ENCODE measurements at regions not wholly inside any gene's neighbourhood (a gene's known extent, or its start where the extent isn't known, plus 50 kb on each side); places are given as distances from the start of the nearest gene placed in this dataset.
"Not testable (repeated sequence)": the region's sequence is repeated elsewhere in the genome, so short reads cannot be mapped to it uniquely, and the experiment has no call there.

- DNase-seq (no peak), ATAC-seq (ENCODE audit: poor library complexity) (no peak)
- intact Hi-C loops (cut with DNase I): no loop called here
These were observed 1183.7 kb downstream of the AACS start for GRCh38 chr12:126248871-126249403.

- ATAC-seq (ENCODE audit: poor library complexity): no peak
- intact Hi-C loops (cut with DNase I): no loop called here
- no peak for DNase-seq
These were observed 1193.0 kb downstream of the AACS start for GRCh38 chr12:126258190-126258589.

- DNase-seq (no peak), ATAC-seq (ENCODE audit: poor library complexity) (no peak)
These were observed 1197.6 kb downstream of the AACS start for GRCh38 chr12:126262829-126263228.

GRCh38 chr12:126268222-126268621, 1203.0 kb downstream of the AACS start:
- no peak for DNase-seq
- ATAC-seq (ENCODE audit: poor library complexity): no peak
- intact Hi-C loops (cut with DNase I): no loop called here

More at GRCh38 chr12:126262829-126263228, 1197.6 kb downstream of the AACS start:
- intact Hi-C loops (cut with DNase I): no loop called here

GRCh38 chr12:126271159-126271558, 1205.9 kb downstream of the AACS start:
- intact Hi-C loops (cut with DNase I): no loop called here
- no peak for DNase-seq
- no peak for ATAC-seq (ENCODE audit: poor library complexity)

GRCh38 chr12:126282691-126283090, 1217.5 kb downstream of the AACS start:
- ATAC-seq (ENCODE audit: poor library complexity) (no peak), DNase-seq (no peak)
- intact Hi-C loops (cut with DNase I): no loop called here

GRCh38 chr12:126286203-126286602, 1221.0 kb downstream of the AACS start:
- DNase-seq: no peak
- intact Hi-C loops (cut with DNase I): no loop called here
- no peak for ATAC-seq (ENCODE audit: poor library complexity)

- ATAC-seq (ENCODE audit: poor library complexity) (no peak), DNase-seq (no peak)
- intact Hi-C loops (cut with DNase I): no loop called here
These were observed 1225.2 kb downstream of the AACS start for GRCh38 chr12:126290456-126290855.

GRCh38 chr12:126291987-126292386, 1226.8 kb downstream of the AACS start:
- intact Hi-C loops (cut with DNase I); ATAC-seq (ENCODE audit: poor library complexity): not testable (repeated sequence)

GRCh38 chr12:126295652-126296051, 1230.4 kb downstream of the AACS start:
- intact Hi-C loops (cut with DNase I): no loop called here
- DNase-seq: no peak
- no peak for ATAC-seq (ENCODE audit: poor library complexity)

More at GRCh38 chr12:126291987-126292386, 1226.8 kb downstream of the AACS start:
- DNase-seq: not testable (repeated sequence)

GRCh38 chr12:126309278-126309677, 1244.0 kb downstream of the AACS start:
- ATAC-seq (ENCODE audit: poor library complexity): no peak

GRCh38 chr12:126312457-126312856, 1247.2 kb downstream of the AACS start:
- intact Hi-C loops (cut with DNase I): no loop called here
- no peak for ATAC-seq (ENCODE audit: poor library complexity)
- no peak for DNase-seq

More at GRCh38 chr12:126309278-126309677, 1244.0 kb downstream of the AACS start:
- intact Hi-C loops (cut with DNase I): no loop called here
- no peak for DNase-seq

- no peak for ATAC-seq (ENCODE audit: poor library complexity)
- intact Hi-C loops (cut with DNase I): no loop called here
- DNase-seq: no peak
These were observed 1251.2 kb downstream of the AACS start for GRCh38 chr12:126316411-126316810.

- ATAC-seq (ENCODE audit: poor library complexity) (no peak), DNase-seq (no peak)
- intact Hi-C loops (cut with DNase I): no loop called here
These were observed 1272.6 kb downstream of the AACS start for GRCh38 chr12:126337556-126338441.

GRCh38 chr12:126342866-126343265, 1277.6 kb downstream of the AACS start:
- intact Hi-C loops (cut with DNase I): no loop called here
- no peak for ATAC-seq (ENCODE audit: poor library complexity)
- no peak for DNase-seq

GRCh38 chr12:126343321-126343720, 1278.1 kb downstream of the AACS start:
- ATAC-seq (ENCODE audit: poor library complexity): no peak
- intact Hi-C loops (cut with DNase I): no loop called here
- DNase-seq: no peak

GRCh38 chr12:126346087-126346486, 1280.9 kb downstream of the AACS start:
- intact Hi-C loops (cut with DNase I): no loop called here
- DNase-seq (no peak), ATAC-seq (ENCODE audit: poor library complexity) (no peak)

GRCh38 chr12:126347421-126347820, 1282.2 kb downstream of the AACS start:
- intact Hi-C loops (cut with DNase I): no loop called here
- no peak for DNase-seq
- ATAC-seq (ENCODE audit: poor library complexity): no peak

- ATAC-seq (ENCODE audit: poor library complexity) (no peak), DNase-seq (no peak)
- intact Hi-C loops (cut with DNase I): no loop called here
These were observed 1284.1 kb downstream of the AACS start for GRCh38 chr12:126349383-126349782.

GRCh38 chr12:126353604-126354003, 1288.4 kb downstream of the AACS start:
- ATAC-seq (ENCODE audit: poor library complexity): no peak
- intact Hi-C loops (cut with DNase I): no loop called here
- DNase-seq: no peak

Measured in Right ventricle myocardium superior (tissue), 1 donor.